ENCODE measurements at regions not wholly inside any gene's neighbourhood (a gene's known extent, or its start where the extent isn't known, plus 50 kb on each side); places are given as distances from the start of the nearest gene placed in this dataset.

- DNase-seq (ENCODE audit: extremely low read depth, low read depth), result no peak
- TF ChIP-seq CTCF (IDR thresholded peaks at IDR 0.05; ENCODE audit: low read depth, low read length), result no peak
Measured at GRCh38 chr20:40591119-40591518, 97.9 kb downstream of the MAFB start.

- TF ChIP-seq CTCF (IDR thresholded peaks at IDR 0.05; ENCODE audit: low read depth, low read length), result no peak
- DNase-seq (ENCODE audit: extremely low read depth, low read depth), result no peak
Measured at GRCh38 chr20:40589581-40589980, 99.5 kb downstream of the MAFB start.

- no peak for TF ChIP-seq CTCF (IDR thresholded peaks at IDR 0.05; ENCODE audit: low read depth, low read length)
- no peak for DNase-seq (ENCODE audit: extremely low read depth, low read depth)
Measured at GRCh38 chr20:40588891-40589290, 100.1 kb downstream of the MAFB start.

GRCh38 chr20:40587038-40587437 is 102.0 kb downstream of the MAFB start:
- no peak for TF ChIP-seq CTCF (IDR thresholded peaks at IDR 0.05; ENCODE audit: low read depth, low read length)
- no peak for DNase-seq (ENCODE audit: extremely low read depth, low read depth)

- TF ChIP-seq CTCF (IDR thresholded peaks at IDR 0.05; ENCODE audit: low read depth, low read length), result no peak
- no peak for DNase-seq (ENCODE audit: extremely low read depth, low read depth)
Measured at GRCh38 chr20:40584130-40584809, 104.8 kb downstream of the MAFB start.

GRCh38 chr20:40583636-40584035 is 105.4 kb downstream of the MAFB start:
- DNase-seq (ENCODE audit: extremely low read depth, low read depth), result no peak
- TF ChIP-seq CTCF (IDR thresholded peaks at IDR 0.05; ENCODE audit: low read depth, low read length), result no peak

- no peak for TF ChIP-seq CTCF (IDR thresholded peaks at IDR 0.05; ENCODE audit: low read depth, low read length)
- no peak for DNase-seq (ENCODE audit: extremely low read depth, low read depth)
Measured at GRCh38 chr20:40583205-40583604, 105.8 kb downstream of the MAFB start.
